ENCODE measurements at regions not wholly inside any gene's neighbourhood (a gene's known extent, or its start where the extent isn't known, plus 50 kb on each side); places are given as distances from the start of the nearest gene placed in this dataset.

DNA sequence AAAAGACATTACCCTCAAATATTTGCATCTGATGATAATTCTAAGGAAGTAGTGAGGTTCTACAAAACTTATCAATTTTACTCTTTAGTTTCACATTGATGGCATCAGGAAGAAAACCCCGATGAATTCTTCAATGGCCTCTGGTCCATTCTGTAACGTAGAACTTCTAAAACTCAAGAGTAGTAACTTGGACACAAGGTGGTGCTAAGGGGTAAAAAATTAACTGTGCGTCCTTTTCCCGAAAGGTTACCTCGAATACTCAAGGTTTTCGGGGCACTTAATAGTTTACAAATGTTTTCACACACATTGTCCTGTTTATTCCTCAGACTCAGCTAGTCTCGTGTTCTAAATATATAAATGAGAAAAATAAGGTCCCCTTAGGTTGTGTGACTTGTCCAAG, 517.3 kb upstream of the ZFHX3 start:
- no peaks in the 10 kb centered on the region for H3K36me3 ChIP-seq (ENCODE audit: control insufficient read depth in 1 of 2, insufficient read depth in 2 of 2, low read length in 1 of 2)
- no peaks in the 10 kb centered on the region for H3K9me3 ChIP-seq (ENCODE audit: control insufficient read depth, low read length)
- DNase-seq (no peak), ATAC-seq (ENCODE audit: low FRiP score) (no peak)
- H3K4me1 ChIP-seq (ENCODE audit: control insufficient read depth in 1 of 2, insufficient read depth in 2 of 2, low read length in 2 of 2): no peaks in the 10 kb centered on the region
- no peak overlapping the region for H3K4me3 ChIP-seq (ENCODE audit: low read length in 2 of 2)
- H3K27ac ChIP-seq (ENCODE audit: low read depth in 1 of 2, low read length in 2 of 2): no peak overlapping the region
- WGBS, 2 donors: 26 to 31% methylated on average over 7 of the region's 7 CpGs
- intact Hi-C loops (cut with DNase I): loop anchor here (1.0 to 10.0 kb wide), 3 partner anchors 311 to 390 kb away; no protein-coding TSS in a partner anchor
- H3K27me3 ChIP-seq (ENCODE audit: control insufficient read depth in 1 of 2, insufficient read depth in 2 of 2, low read length in 1 of 2): no peaks in the 10 kb centered on the region

GRCh38 chr16:73563709-73564108, 515.8 kb upstream of the ZFHX3 start:
- no peak overlapping the region for H3K27ac ChIP-seq (ENCODE audit: low read depth in 1 of 2, low read length in 2 of 2)
- ATAC-seq (ENCODE audit: low FRiP score) (no peak), DNase-seq (no peak)
- no peaks in the 10 kb centered on the region for H3K9me3 ChIP-seq (ENCODE audit: control insufficient read depth, low read length)
- no peak overlapping the region for H3K4me3 ChIP-seq (ENCODE audit: low read length in 2 of 2)
- 97 to 98% methylated on average over 3 of the region's 3 CpGs for WGBS, 2 donors
- H3K4me1 ChIP-seq (ENCODE audit: control insufficient read depth in 1 of 2, insufficient read depth in 2 of 2, low read length in 2 of 2): no peaks in the 10 kb centered on the region
- intact Hi-C loops (cut with DNase I): loop anchor here (2.0 to 10.0 kb wide), 2 partner anchors 315 to 391 kb away; no protein-coding TSS in a partner anchor
- H3K36me3 ChIP-seq (ENCODE audit: control insufficient read depth in 1 of 2, insufficient read depth in 2 of 2, low read length in 1 of 2): no peaks in the 10 kb centered on the region
- no peaks in the 10 kb centered on the region for H3K27me3 ChIP-seq (ENCODE audit: control insufficient read depth in 1 of 2, insufficient read depth in 2 of 2, low read length in 1 of 2)

DNA sequence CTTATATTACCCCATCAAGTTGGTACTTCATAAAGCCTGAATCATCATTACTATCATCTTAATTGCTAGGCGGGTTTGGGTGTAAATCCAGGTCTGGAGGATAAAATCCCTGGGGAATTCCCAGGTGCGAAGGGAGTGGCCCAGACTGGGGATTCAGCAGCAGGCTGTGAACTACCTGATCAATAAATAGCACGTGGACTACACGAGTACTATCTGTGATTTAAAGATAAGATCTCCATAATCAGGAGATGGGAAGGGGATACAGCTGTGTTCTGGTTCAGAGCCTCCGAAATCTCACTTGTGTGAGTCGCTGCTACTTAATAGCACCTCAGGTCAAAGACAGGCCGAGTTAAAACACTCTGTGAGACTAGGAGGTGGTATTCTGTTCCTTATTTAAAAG, 512.6 kb upstream of the ZFHX3 start:
- intact Hi-C loops (cut with DNase I): loop anchor here in 1 of 2 donors (10.0 kb wide), 1 partner anchor 394 kb away; no protein-coding TSS in a partner anchor
- 85 to 86% methylated on average over 7 of the region's 7 CpGs for WGBS, 2 donors
- no peak for DNase-seq

GRCh38 chr16:73558219-73558618, 510.3 kb upstream of the ZFHX3 start:
- intact Hi-C loops (cut with DNase I): no loop called here
- no peak overlapping the region for H3K4me3 ChIP-seq (ENCODE audit: low read length in 2 of 2)
- no peaks in the 10 kb centered on the region for H3K36me3 ChIP-seq (ENCODE audit: control insufficient read depth in 1 of 2, insufficient read depth in 2 of 2, low read length in 1 of 2)
- no peaks in the 10 kb centered on the region for H3K9me3 ChIP-seq (ENCODE audit: control insufficient read depth, low read length)
- WGBS, 2 donors: 94 to 96% methylated on average over 7 of the region's 7 CpGs
- H3K27ac ChIP-seq (ENCODE audit: low read depth in 1 of 2, low read length in 2 of 2): no peak overlapping the region
- H3K4me1 ChIP-seq (ENCODE audit: control insufficient read depth in 1 of 2, insufficient read depth in 2 of 2, low read length in 2 of 2): no peaks in the 10 kb centered on the region
- DNase-seq: no peak
- no peaks in the 10 kb centered on the region for H3K27me3 ChIP-seq (ENCODE audit: control insufficient read depth in 1 of 2, insufficient read depth in 2 of 2, low read length in 1 of 2)
- no peak for ATAC-seq (ENCODE audit: low FRiP score)

More for the DNA sequence above, 512.6 kb upstream of the ZFHX3 start:
- no peak overlapping the region for H3K4me3 ChIP-seq (ENCODE audit: low read length in 2 of 2)
- no peak overlapping the region for H3K27ac ChIP-seq (ENCODE audit: low read depth in 1 of 2, low read length in 2 of 2)
- H3K36me3 ChIP-seq (ENCODE audit: control insufficient read depth in 1 of 2, insufficient read depth in 2 of 2, low read length in 1 of 2): no peaks in the 10 kb centered on the region
- H3K27me3 ChIP-seq (ENCODE audit: control insufficient read depth in 1 of 2, insufficient read depth in 2 of 2, low read length in 1 of 2): no peaks in the 10 kb centered on the region
- no peaks in the 10 kb centered on the region for H3K4me1 ChIP-seq (ENCODE audit: control insufficient read depth in 1 of 2, insufficient read depth in 2 of 2, low read length in 2 of 2)
- ATAC-seq (ENCODE audit: low FRiP score): no peak
- no peaks in the 10 kb centered on the region for H3K9me3 ChIP-seq (ENCODE audit: control insufficient read depth, low read length)

GRCh38 chr16:73553941-73554660, 506.2 kb upstream of the ZFHX3 start:
- Histone ChIP-seq H3K4me1 (ENCODE audit: control insufficient read depth in 1 of 2, insufficient read depth in 2 of 2, low read length in 2 of 2) (no peaks in the 10 kb centered on the region), H3K27ac (ENCODE audit: low read depth in 1 of 2, low read length in 2 of 2) (no peak overlapping the region), H3K4me3 (ENCODE audit: low read length in 2 of 2) (no peak overlapping the region), H3K9me3 (ENCODE audit: control insufficient read depth, low read length) (no peaks in the 10 kb centered on the region), H3K27me3 (ENCODE audit: control insufficient read depth in 1 of 2, insufficient read depth in 2 of 2, low read length in 1 of 2) (no peaks in the 10 kb centered on the region), H3K36me3 (ENCODE audit: control insufficient read depth in 1 of 2, insufficient read depth in 2 of 2, low read length in 1 of 2) (no peaks in the 10 kb centered on the region)
- intact Hi-C loops (cut with DNase I): no loop called here
- DNase-seq (no peak), ATAC-seq (ENCODE audit: low FRiP score) (no peak)
- WGBS, 2 donors: 87 to 89% methylated on average over 10 of the region's 10 CpGs

DNA sequence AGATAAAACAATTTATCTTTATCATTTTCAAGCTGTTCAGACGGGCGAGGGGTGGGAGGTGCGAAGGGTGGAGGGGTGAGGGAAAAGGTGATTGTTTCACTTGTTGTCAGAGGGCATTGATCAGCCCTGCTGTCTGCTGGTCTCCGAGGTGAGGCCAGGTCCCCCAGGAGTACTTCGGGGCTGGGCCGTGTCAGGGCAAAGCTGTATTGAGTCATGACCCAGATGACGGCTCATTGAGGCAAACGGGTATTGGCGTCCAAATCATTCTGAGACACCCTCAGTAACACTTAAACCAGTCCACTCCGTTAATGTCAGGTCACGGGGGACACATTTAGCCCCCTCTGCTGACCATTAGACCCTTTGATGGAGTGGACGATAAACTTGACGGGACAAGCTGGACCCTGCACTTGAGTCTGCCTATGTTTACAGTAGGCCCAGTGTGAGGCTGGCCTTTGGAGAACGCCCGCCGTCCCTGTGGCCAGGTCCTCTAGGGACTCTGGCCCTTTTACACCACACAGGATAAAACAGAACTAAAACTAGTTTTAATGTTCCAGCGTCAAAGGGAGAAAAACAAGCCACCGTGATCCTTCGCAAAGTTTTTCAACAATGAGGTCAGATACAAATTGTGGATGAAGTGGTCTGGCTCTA, 502.2 kb upstream of the ZFHX3 start:
- ATAC-seq (ENCODE audit: low FRiP score) (no peak), DNase-seq (no peak)
- intact Hi-C loops (cut with DNase I): no loop called here
- Histone ChIP-seq H3K4me3 (ENCODE audit: low read length in 2 of 2) (no peak overlapping the region), H3K36me3 (ENCODE audit: control insufficient read depth in 1 of 2, insufficient read depth in 2 of 2, low read length in 1 of 2) (no peaks in the 10 kb centered on the region), H3K4me1 (ENCODE audit: control insufficient read depth in 1 of 2, insufficient read depth in 2 of 2, low read length in 2 of 2) (no peaks in the 10 kb centered on the region), H3K27me3 (ENCODE audit: control insufficient read depth in 1 of 2, insufficient read depth in 2 of 2, low read length in 1 of 2) (no peaks in the 10 kb centered on the region), H3K27ac (ENCODE audit: low read depth in 1 of 2, low read length in 2 of 2) (no peak overlapping the region), H3K9me3 (ENCODE audit: control insufficient read depth, low read length) (no peaks in the 10 kb centered on the region)
- 90 to 95% methylated on average over 19 of the region's 19 CpGs for WGBS, 2 donors

DNA sequence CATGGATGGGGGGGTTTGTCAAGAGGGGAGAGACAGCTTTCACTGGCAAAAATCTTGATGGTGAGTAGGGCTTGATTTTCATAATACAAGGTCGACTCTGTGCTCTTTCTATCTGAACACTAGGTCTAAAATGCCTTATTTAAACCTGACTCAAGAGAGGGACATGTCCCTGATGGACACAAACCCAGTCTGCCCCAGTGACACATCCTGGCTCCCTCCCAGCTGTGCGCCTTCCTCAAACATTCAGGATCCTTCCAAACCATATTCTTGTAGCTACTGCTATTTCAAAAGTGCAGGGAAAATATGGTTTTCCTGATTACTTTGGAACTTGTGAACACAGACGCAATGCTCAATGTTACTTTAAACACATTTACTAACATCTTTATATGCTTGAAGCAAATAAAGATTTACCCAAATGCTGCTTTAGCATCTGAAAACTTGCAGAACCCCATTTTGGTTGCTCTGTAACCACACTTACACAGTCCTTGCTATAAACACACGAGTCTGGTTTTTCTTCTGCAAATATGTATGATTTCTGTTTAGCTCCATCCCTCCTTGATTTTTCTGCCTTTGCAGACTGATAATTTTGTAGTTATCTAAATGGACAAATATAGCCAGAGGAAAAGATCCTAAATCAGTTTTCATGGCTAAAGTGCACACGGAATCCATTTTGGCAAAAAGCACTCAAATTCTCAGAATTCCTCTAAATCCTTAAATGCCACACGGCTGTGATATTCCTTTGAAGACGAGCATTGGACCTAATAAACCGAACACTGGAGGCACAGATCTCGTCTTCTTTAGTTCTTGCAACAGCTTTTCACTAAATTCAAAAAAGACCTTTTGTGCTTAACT, 499.9 kb upstream of the ZFHX3 start:
- H3K27ac ChIP-seq (ENCODE audit: low read depth in 1 of 2, low read length in 2 of 2): no peak overlapping the region
- H3K4me3 ChIP-seq (ENCODE audit: low read length in 2 of 2): no peak overlapping the region
- no peaks in the 10 kb centered on the region for H3K36me3 ChIP-seq (ENCODE audit: control insufficient read depth in 1 of 2, insufficient read depth in 2 of 2, low read length in 1 of 2)
- H3K4me1 ChIP-seq (ENCODE audit: control insufficient read depth in 1 of 2, insufficient read depth in 2 of 2, low read length in 2 of 2): no peaks in the 10 kb centered on the region
- intact Hi-C loops (cut with DNase I): no loop called here
- no peak for ATAC-seq (ENCODE audit: low FRiP score)
- H3K9me3 ChIP-seq (ENCODE audit: control insufficient read depth, low read length): no peaks in the 10 kb centered on the region
- DNase-seq: no peak
- H3K27me3 ChIP-seq (ENCODE audit: control insufficient read depth in 1 of 2, insufficient read depth in 2 of 2, low read length in 1 of 2): no peaks in the 10 kb centered on the region
- WGBS, 2 donors: 27 to 36% methylated on average over 9 of the region's 9 CpGs

- 29 to 36% methylated on average over 11 of the region's 11 CpGs for WGBS, 2 donors
- H3K4me3 ChIP-seq (ENCODE audit: low read length in 2 of 2): no peak overlapping the region
- ATAC-seq (ENCODE audit: low FRiP score): no peak
- no peaks in the 10 kb centered on the region for H3K9me3 ChIP-seq (ENCODE audit: control insufficient read depth, low read length)
- no peaks in the 10 kb centered on the region for H3K4me1 ChIP-seq (ENCODE audit: control insufficient read depth in 1 of 2, insufficient read depth in 2 of 2, low read length in 2 of 2)
- intact Hi-C loops (cut with DNase I): no loop called here
- no peak overlapping the region for H3K27ac ChIP-seq (ENCODE audit: low read depth in 1 of 2, low read length in 2 of 2)
- no peak for DNase-seq
- no peaks in the 10 kb centered on the region for H3K36me3 ChIP-seq (ENCODE audit: control insufficient read depth in 1 of 2, insufficient read depth in 2 of 2, low read length in 1 of 2)
- H3K27me3 ChIP-seq (ENCODE audit: control insufficient read depth in 1 of 2, insufficient read depth in 2 of 2, low read length in 1 of 2): no peaks in the 10 kb centered on the region
Measured at GRCh38 chr16:73546341-73546845, 498.5 kb upstream of the ZFHX3 start.

All from aorta (tissue), 5 donors.